LNCAP (cell line): ENCODE measurements at regions not wholly inside any gene's neighbourhood (a gene's known extent, or its start where the extent isn't known, plus 50 kb on each side); places are given as distances from the start of the nearest gene placed in this dataset.

Experiments
- CTCF ChIP-seq: fragments of 450-650 bp; IDR thresholded peaks from 2 replicates; pipeline ENCODE4 v1.5.1; 2017; ENCODE audit warnings: mild to moderate bottlenecking

DNA sequence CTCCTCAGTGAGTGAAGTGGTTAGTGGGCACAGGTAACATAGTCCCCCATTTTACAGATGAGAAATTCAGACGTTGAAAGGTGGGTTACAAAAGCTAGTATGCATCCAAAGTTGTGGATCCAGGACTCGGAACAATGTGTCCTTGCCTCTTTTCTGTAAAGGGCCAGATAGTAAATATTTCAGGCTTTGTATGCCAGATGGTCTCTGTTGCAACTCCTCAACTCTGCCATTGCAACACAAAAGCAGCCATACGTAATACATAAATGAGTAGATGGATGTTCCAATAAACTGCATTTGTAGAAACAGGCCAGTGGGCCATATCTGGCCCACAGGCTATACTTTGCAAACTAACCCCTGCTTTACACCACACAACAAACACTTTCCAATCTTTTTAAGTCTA, 166.6 kb upstream of the PKDCC start:
- no peak for TF ChIP-seq CTCF

DNA sequence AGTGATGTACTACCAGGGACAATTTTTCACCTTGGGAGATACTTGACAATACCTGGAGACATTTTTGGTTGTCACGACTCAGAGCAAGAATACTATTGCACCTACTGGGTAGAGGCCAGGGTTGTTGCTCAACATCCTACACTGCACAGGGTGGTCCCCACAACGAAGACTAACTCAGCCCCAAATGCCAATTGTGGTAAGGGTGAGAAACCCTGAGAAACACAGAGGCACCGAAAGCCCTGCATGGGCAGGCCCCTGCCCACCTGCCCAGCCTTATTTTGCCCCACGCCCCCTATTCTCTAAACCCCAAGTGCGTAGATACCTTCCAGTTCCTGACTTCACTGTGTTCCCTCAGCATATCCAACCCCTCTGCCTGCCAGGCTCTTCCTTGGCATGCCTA, 163.1 kb upstream of the PKDCC start:
- TF ChIP-seq CTCF, result no peak

DNA sequence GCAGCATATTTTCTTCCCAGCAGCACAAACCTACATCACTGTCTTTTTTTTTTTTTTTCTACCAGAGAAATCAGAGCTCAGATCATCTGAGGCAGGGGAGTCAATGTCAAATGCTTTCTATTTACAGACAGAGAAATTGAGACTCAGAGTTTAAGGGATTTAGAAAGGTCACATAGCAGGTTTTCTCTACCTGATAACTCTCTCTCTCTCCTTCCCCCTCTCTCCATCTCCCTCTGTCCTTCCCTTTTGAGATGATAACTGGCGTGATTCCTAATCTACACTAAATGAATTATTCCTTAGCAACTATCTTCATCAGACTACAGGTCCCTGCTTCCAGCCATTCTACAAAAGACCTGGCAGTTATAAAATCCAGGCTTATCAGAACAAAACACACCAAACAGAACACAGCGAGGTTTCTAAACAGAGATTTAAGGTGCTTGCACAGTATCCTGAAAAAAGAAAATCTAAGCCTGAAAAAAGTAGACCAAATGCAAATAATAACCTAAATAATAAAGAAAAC, 161.6 kb upstream of the PKDCC start:
- no peak for TF ChIP-seq CTCF

GRCh38 chr2:41886757-41887156, 161.1 kb upstream of the PKDCC start:
- TF ChIP-seq CTCF, result no peak

- no peak for TF ChIP-seq CTCF
These were observed 157.5 kb upstream of the PKDCC start for GRCh38 chr2:41890341-41890740.

DNA sequence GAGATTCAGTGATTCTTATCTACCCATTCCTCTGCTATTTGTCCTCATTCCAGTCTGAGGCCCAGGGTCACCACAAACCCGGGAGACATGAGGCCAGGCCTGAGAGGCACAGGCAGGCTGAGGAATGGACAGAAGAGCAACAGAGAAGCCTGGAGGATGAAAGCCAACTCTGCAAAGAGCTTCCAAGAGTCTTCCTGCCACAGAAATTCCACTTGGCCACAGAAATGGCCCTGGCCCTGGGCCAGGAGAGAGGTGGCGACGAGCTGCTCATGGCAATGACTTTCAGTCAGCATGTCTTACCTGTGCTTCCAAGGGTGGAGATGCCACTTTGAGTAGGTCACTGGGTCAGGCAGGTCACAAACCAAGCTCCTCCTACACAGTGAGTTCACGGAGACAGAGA, 155.3 kb upstream of the PKDCC start:
- TF ChIP-seq CTCF, result no peak

- no peak for TF ChIP-seq CTCF
These were observed 153.1 kb upstream of the PKDCC start for GRCh38 chr2:41894563-41895333.

DNA sequence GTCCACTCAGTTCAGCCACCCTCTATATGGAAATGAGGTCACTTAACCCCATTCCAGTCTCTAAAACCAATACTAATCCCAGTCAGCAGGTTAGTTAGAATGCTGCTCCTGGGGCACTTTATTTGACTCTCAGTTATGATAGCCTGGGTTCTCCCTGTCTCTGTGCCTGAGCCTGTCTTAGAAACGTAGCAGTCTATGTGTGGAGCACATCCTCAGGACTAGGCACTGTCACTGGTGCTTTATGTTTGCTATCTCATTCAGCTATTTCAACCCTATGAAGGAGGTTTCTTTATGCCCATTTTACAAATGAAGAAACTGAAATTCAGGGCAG, 152.5 kb upstream of the PKDCC start:
- TF ChIP-seq CTCF, result no peak
